Ovary (tissue), 3 donors: ENCODE measurements at regions not wholly inside any gene's neighbourhood (a gene's known extent, or its start where the extent isn't known, plus 50 kb on each side); places are given as distances from the start of the nearest gene placed in this dataset.
"Not testable (repeated sequence)": the region's sequence is repeated elsewhere in the genome, so short reads cannot be mapped to it uniquely, and the experiment has no call there.

Experiments
- CTCF ChIP-seq, 3 donors: fragments of 450-650 bp in 2 of 3; fragments of 200-600 bp in 1 of 3; IDR thresholded peaks; one replicate each; pipeline versions ENCODE4 v1.5.1 to v1.8.0; 2016 to 2022; ENCODE audit warnings: antibody characterized with exemption in 3 of 3, mild to moderate bottlenecking in 1 of 3
- POLR2A ChIP-seq: fragments of 450-650 bp; IDR thresholded peaks from one replicate; pipeline ENCODE4 v1.6.1; 2017; ENCODE audit warnings: antibody characterized with exemption, mild to moderate bottlenecking, moderate library complexity
- donor health status: DM: no; HTN: no; CAD: no.

- not testable (repeated sequence) for TF ChIP-seq CTCF (IDR thresholded peaks at IDR 0.05); POLR2A
Measured at GRCh38 chr7:91754280-91754679, 126.2 kb downstream of the MTERF1 start.
